ENCODE measurements at regions not wholly inside any gene's neighbourhood (a gene's known extent, or its start where the extent isn't known, plus 50 kb on each side); places are given as distances from the start of the nearest gene placed in this dataset.
"Not testable (repeated sequence)": the region's sequence is repeated elsewhere in the genome, so short reads cannot be mapped to it uniquely, and the experiment has no call there.

- no peak for DNase-seq
Measured at GRCh38 chr5:124538931-124539330, 207.5 kb downstream of the ZNF608 start.

GRCh38 chr5:124538191-124538590 lies 208.2 kb downstream of the ZNF608 start:
- no peak for DNase-seq

- no peak for DNase-seq
Measured at GRCh38 chr5:124537522-124537921, 208.9 kb downstream of the ZNF608 start.

DNA sequence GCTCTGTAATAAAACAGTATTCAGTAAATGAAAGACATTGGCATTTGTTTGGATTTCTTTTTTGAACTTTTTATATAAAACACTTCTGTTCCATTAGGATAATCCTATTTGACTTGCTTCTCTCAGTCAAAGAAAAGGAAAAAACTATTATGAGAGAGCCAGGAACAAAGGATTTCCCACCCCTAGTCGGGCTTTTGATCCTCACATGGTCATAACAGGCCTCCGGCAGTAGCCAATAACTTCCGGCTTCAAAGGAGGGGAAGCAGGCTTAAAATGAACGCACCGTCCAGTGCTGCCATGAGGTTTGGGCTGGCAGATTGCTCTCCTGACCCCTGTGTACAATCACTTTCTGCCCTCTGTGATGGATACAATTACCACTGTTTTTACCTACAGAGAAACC lies 209.3 kb downstream of the ZNF608 start:
- DNase-seq: no peak

DNA sequence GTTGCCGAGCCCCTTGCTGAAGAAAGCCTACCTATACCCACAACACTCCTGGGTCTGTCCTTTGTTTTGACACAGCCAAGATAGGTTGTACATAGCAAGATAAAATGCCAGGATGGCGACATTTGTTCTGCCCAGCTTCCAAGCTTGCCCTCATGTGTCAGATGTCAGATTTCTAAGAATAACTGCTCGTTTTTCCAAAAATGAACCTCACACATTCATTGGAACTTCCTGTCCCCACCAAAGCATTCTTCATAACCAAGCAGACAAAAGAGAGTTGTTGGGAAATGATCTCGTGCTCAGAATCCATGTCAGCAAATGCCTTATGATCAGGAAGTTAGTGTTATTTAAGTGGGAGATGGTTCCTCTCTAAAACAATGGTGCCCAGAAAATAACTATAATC lies 210.1 kb downstream of the ZNF608 start:
- no peak for DNase-seq

GRCh38 chr5:124530916-124531315 lies 215.5 kb downstream of the ZNF608 start:
- DNase-seq: no peak

- no peak for DNase-seq
Measured at GRCh38 chr5:124528838-124529237, 217.6 kb downstream of the ZNF608 start.

GRCh38 chr5:124527220-124527991 lies 219.0 kb downstream of the ZNF608 start:
- DNase-seq: no peak

DNA sequence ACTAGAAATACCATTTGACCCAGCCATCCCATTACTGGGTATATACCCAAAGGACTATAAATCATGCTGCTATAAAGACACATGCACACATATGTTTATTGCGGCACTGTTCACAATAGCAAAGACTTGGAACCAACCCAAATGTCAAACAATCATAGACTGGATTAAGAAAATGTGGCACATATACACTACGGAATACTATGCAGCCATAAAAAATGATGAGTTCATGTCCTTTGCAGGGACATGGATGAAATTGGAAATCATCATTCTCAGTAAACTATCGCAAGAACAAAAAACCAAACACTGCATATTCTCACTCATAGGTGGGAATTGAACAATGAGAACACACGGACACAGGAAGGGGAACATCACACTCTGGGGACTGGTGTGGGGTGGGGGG lies 220.4 kb downstream of the ZNF608 start:
- DNase-seq: not testable (repeated sequence)

DNA sequence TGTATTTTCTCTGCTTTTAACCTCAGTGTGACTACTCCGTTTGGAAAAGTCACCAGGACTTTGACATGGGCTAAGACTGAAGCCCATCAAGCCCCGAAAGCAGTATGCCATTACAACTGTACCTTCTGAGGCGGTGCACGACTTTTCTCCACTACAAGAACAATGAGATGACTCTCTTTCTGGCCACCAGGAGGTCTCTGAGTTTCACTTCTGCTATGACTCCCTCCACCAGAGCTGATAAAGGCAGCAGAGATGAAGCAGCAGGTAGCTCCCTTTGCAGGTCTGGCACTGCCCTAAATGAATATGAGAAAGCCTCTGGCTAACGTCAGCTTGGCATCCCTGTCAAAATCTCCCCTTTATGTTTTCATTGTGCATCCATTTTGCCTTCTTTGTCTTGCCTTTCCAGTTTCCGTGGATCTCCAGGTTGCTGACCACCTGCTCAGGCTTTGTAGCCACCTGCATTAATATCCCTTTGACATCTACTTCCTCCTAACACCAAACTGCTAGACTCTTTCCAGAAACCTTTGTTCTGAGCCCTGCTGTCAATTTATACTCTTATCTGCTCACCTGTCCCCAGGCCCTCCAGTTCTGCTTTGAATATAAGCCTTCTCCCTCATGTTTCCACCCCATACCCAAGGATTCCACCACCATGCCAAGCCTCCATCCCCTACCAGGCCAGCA lies 221.7 kb downstream of the ZNF608 start:
- DNase-seq: no peak

DNA sequence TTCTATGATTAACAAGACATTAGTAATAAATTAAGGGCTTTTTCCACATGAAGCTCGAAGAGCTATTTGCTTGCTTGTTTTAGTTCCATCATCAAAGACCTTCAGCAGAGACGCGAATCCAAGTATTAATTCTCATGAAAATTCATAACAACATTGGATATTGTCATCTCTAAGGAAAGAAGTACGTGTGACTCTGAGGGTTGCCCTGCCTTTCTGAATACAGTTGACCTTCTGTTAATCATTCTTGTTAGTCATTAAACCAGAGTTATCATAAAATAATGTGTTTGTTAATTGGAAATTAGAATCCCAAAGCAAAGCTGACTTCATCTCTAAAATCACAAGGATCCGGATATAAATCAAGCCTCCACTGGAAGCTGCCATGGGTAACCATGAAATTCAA lies 222.5 kb downstream of the ZNF608 start:
- DNase-seq: no peak

DNA sequence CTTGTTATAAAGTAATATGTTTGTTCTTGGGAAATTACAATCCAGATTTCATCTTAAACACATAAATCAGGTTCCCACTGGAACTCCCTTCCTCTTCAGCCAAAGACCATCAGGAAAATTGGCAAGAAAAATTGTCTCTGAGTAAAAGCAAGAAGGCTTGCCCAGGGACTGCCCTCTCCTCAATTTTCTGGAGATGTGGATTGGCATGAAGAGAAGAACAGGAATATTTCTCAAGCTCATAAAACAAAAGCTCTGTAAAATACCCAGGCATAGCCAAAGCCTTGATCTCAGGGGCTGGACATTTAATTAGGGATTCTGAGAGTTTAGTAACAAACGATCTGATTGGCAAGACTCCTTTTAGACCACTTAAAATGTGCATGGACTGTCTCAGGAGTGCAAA lies 223.4 kb downstream of the ZNF608 start:
- DNase-seq: no peak

DNA sequence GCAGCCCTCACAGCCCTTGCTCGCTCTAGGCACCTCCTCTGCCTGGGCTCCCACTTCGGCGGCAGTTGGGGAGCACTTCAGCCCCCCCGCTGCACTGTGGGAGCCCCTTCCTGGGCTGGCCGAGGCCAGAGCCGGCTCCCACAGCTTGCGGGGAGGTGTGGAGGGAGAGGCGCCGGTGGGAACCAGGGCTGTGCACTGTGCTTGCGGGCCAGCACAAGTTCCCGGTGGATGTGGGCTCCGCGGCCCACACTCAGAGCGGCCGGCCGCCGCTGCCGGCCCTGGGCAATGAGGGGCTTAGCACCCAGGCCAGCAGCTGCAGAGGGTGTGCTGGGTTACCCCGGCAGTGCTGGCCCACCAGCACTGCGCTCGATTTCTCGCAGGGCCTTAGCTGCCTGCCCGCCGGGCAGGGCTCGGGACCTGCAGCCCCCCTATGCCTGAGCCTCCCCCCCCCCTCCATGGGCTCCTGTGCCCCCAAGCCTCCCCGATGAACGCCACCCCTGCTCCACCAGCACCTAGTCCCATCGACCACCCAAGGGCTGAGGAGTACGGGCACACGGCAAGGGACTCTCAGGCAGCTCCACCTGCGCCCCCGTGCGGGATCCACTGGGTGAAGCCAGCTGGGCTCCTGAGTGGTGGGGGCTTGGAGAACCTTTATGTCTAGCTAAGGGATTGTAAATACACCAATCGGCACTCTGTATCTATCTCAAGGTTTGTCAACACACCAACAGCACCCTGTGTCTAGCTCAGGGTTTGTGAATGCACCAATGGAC lies 224.8 kb downstream of the ZNF608 start:
- DNase-seq: no peak

DNA sequence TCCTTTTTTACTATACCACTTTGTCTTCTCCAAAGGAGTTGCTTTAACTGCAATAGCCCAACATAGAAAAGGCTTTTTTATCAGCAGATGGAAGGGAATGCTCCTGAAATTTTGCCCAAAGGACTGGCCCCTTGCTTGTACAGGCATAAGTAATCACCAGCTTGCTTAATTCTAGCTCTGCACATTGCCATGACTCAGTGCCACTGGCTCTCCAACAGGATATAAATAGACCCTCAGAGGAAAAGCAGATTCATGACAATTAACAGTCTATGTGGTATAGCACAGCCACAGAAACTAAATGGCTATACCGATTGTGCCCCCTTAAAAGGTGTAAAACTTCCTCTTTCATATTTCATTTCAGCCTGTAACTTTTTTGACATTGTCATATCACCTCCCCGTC lies 227.0 kb downstream of the ZNF608 start:
- no peak for DNase-seq

DNA sequence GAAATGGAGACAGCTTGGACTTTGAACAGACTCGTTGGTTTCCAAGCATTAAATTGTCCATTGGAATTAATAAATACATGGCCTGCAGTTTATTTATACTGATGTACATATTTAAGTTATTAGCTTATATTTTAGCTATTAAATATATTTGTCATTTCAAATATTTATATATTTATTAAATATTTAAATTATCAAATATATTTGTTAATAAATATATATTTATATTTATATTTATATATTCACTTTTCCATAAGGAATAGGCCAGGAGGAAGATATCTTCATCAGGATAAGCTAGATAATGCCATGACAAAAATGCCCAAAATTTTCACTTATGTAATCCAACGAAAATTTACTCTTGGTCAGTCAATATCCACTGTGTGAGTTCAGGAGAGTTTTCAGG lies 229.9 kb downstream of the ZNF608 start:
- no peak for DNase-seq

DNA sequence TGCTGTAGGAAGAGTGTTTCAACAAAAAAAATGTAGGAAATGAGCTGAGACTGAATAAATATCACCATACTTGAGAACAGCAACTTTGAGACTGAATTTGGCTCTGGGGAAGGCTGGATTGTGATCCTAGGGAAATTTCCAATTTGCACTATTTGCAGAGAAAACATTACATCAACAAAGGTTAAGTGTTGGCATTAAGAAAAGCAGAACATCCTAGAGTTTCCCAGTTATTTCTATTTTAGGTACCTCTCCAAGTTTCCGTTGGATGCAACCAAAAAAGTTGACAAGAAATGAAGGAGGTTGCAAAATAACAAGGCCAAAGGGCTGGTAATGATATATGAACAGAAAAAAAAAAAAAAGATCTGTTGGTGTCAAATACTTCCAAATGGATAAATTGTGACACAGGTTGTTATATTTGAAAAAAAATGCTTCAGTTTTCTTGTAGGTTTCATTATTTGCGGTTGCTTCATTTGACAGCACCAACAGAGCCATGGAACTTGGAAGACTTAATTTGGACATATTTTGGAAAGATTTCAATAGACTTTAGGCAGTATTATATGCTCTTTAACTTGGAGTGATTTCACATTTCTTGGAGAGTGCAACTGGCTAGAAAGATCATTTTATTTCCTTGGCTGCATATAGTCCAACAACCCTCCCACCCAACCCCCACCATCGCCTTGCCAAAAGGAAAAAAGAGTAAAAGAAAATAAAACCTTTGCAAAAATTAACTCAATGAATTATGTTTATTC lies 230.8 kb downstream of the ZNF608 start:
- no peak for DNase-seq

DNA sequence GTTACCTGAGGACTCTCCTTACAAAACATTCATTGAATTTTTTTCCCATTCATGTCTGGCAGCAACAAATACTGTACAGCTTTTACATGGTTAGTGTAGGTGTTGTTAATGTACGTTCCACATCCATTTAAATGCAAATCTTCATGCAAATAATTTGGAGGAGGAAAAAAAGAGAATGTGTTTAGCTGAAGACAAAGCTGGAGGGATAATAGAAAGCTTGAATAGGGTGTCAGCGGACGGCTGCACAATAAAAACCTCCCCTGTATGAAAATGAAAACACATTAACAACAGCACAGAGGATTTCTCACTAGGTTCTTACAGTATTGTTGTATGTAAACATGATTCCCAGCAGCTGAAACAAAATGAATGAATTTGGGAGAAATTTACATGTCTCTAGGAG lies 231.5 kb downstream of the ZNF608 start:
- DNase-seq: no peak

- DNase-seq: no peak
Measured at GRCh38 chr5:124512952-124513632, 233.3 kb downstream of the ZNF608 start.

DNA sequence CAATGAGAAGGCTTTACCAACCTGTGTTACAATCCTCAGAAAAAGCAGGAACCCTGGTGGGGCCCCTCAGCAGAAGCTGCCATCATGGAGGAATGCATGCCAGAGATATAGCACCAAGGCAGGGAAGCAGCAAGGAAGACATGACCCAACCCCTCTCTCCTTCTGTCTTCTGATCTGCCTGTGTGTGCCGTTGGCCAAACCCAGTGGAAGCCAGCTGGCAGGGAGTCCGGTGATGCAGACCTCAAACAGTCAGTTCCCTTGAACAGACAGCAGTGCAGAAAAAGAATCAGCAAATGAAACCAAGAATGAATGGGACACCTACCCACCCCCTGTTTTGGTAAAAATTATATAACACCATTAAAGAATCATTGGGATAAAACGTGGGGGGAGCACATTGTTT lies 234.2 kb downstream of the ZNF608 start:
- DNase-seq: no peak

DNA sequence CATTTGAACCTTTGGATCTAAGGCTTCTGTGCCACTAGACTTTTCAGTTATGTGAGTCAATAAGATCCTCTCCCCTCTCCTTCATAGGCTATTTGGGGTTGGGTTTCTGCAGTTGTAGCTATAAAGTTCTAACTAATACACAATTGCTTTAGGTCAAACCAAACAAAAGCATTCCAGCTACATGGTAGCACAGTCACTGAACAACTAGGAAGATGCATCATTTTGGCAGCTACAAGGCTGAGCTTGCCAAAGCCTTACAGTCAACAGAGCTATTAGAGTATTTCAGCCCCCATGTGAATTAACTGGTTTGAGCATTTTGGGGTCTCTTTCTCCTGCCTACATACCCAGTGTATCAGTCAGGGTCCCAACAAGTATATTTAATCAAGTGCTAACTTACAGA lies 234.6 kb downstream of the ZNF608 start:
- no peak for DNase-seq

GRCh38 chr5:124507688-124508087 lies 238.8 kb downstream of the ZNF608 start:
- DNase-seq: no peak

GRCh38 chr5:124504081-124504916 lies 242.1 kb downstream of the ZNF608 start:
- DNase-seq: no peak
